ENCODE measurements at regions not wholly inside any gene's neighbourhood (a gene's known extent, or its start where the extent isn't known, plus 50 kb on each side); places are given as distances from the start of the nearest gene placed in this dataset.

DNA sequence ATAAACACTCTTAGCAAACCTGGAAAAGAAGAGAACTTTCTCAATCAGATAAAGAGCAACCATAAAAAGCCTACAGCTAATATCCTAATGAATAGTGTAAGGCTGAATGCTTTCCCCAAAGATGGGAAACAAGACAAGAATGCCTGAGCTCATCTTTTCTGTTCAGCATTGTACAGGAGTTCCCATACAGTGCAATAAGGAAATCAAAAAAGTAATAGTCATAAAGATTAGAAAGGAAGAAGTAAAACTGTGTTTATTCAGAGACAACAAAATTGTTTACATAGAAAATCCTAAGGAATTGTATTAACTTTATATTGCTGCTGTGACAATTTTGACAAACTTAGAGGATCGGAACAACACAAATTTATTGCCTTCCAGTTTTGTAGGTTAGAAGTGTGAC lies 330.7 kb upstream of the SLC24A2 start:
- 0% methylated on average over 1 of the region's 1 CpG for WGBS (ENCODE audit: insufficient coverage, low coverage, missing lambda C conversion rate)
- no peaks in the 10 kb centered on the region for H3K27me3 ChIP-seq (ENCODE audit: control insufficient read depth in 2 of 2, insufficient read depth in 2 of 2, low read length in 2 of 2)
- FAIRE-seq (no peak), DNase-seq (ENCODE audit: extremely low read depth in 1 of 4, low spot score in 3 of 4) (no peak), ATAC-seq (no peak)
- no peak overlapping the region for H2AFZ ChIP-seq (ENCODE audit: low read depth, low read length)
- no TSS peak for BruUV-seq (replicated peaks)
- H3K9me1 ChIP-seq (ENCODE audit: control insufficient read depth, insufficient read depth, low read length) = no peaks in the 10 kb centered on the region
- POLR2A ChIA-PET = no interaction called here
- CTCF ChIA-PET (ENCODE audit: low intra/inter-chr PET ratio) = no interaction called here
- H4K20me1 ChIP-seq (replicated peaks; ENCODE audit: control insufficient read depth, insufficient read depth, low read length) = no peaks in the 10 kb centered on the region
- no peaks in the 10 kb centered on the region for H3K4me1 ChIP-seq (replicated peaks in 1 of 2; ENCODE audit: control insufficient read depth in 2 of 2, insufficient read depth in 2 of 2, low read length in 2 of 2)
- in situ Hi-C loops (cut with MboI) = no loop called here
- no peaks in the 10 kb centered on the region for H3K36me3 ChIP-seq (ENCODE audit: control insufficient read depth, insufficient read depth, low read length)
- no peaks in the 10 kb centered on the region for H3K79me2 ChIP-seq (ENCODE audit: control insufficient read depth, insufficient read depth, low read length)
- H3K4me2 ChIP-seq (ENCODE audit: insufficient read depth, low read length) = no peak overlapping the region
- H3K9me3 ChIP-seq (replicated peaks; ENCODE audit: control insufficient read depth, insufficient read depth, low read depth, low read length) = no peaks in the 10 kb centered on the region
- H3K9ac ChIP-seq (ENCODE audit: insufficient read depth in 1 of 2, low read depth in 2 of 2, low read length in 2 of 2) = no peak overlapping the region
- H3K27ac ChIP-seq (ENCODE audit: extremely low read depth, low read depth, low read length) = no peak overlapping the region
- intact Hi-C loops (cut with micrococcal nuclease) = no loop called here
- no peak overlapping the region for H3K4me3 ChIP-seq
- no peak for TF ChIP-seq BCOR (IDR thresholded peaks at IDR 0.05)
- TF ChIP-seq DACH1 (IDR thresholded peaks at IDR 0.05; ENCODE audit: partially characterized antibody) = no peak
- TF ChIP-seq ETV5 (CRISPR knock-in tag; IDR thresholded peaks at IDR 0.05; ENCODE audit: low read depth) = no peak
- TF ChIP-seq, protein P1, sequence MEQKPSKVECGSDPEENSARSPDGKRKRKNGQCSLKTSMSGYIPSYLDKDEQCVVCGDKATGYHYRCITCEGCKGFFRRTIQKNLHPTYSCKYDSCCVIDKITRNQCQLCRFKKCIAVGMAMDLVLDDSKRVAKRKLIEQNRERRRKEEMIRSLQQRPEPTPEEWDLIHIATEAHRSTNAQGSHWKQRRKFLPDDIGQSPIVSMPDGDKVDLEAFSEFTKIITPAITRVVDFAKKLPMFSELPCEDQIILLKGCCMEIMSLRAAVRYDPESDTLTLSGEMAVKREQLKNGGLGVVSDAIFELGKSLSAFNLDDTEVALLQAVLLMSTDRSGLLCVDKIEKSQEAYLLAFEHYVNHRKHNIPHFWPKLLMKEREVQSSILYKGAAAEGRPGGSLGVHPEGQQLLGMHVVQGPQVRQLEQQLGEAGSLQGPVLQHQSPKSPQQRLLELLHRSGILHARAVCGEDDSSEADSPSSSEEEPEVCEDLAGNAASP (IDR thresholded peaks at IDR 0.05) = no peak
- TF ChIP-seq ZSCAN29 (IDR thresholded peaks at IDR 0.05) = no peak
- TF ChIP-seq HCFC1 (IDR thresholded peaks at IDR 0.05; ENCODE audit: low read depth, low read length) = no peak
- no peak for TF ChIP-seq SAFB2 (IDR thresholded peaks at IDR 0.05; ENCODE audit: borderline replicate concordance, low read depth, low read length, severe bottlenecking)
- TF ChIP-seq MLX (CRISPR knock-in tag; conservative IDR thresholded peaks at IDR 0.05) = no peak
- TF ChIP-seq FIP1L1 (IDR thresholded peaks at IDR 0.05; ENCODE audit: low read depth, low read length, poor library complexity, severe bottlenecking) = no peak
- TF ChIP-seq NR2C2 (CRISPR knock-in tag; IDR thresholded peaks at IDR 0.05) = no peak
- TF ChIP-seq NR2C2 (tag; IDR thresholded peaks at IDR 0.05) = no peak
- TF ChIP-seq ZNF695 (CRISPR knock-in tag; IDR thresholded peaks at IDR 0.05) = no peak
- TF ChIP-seq NUFIP1 (IDR thresholded peaks at IDR 0.05; ENCODE audit: partially characterized antibody) = no peak
- TF ChIP-seq ZNF644 (tag; IDR thresholded peaks at IDR 0.05; ENCODE audit: low read depth) = no peak
- no peak for TF ChIP-seq CBX5 (IDR thresholded peaks at IDR 0.05; ENCODE audit: borderline replicate concordance, low read depth)
- no peak for TF ChIP-seq STAT5A (IDR thresholded peaks at IDR 0.05; ENCODE audit: borderline replicate concordance, low read length)
- no peak for TF ChIP-seq ARID1B (IDR thresholded peaks at IDR 0.05)
